Posterior cingulate gyrus (tissue), 11 donors: ENCODE measurements at regions not wholly inside any gene's neighbourhood (a gene's known extent, or its start where the extent isn't known, plus 50 kb on each side); places are given as distances from the start of the nearest gene placed in this dataset.

Experiments used
- DNase-seq, 10 donors: peaks; one replicate each; pipeline versions ENCODE4 v3.0.0 to v3.0.0-alpha.2; 2020 to 2021; ENCODE audit warnings: mixed read lengths in 3 of 10
- intact Hi-C: fragments of 100-400 bp; cut with DNase I; formaldehyde crosslinking; loops from one replicate; pipeline ENCODE4 v1.15.1; 2023

DNA sequence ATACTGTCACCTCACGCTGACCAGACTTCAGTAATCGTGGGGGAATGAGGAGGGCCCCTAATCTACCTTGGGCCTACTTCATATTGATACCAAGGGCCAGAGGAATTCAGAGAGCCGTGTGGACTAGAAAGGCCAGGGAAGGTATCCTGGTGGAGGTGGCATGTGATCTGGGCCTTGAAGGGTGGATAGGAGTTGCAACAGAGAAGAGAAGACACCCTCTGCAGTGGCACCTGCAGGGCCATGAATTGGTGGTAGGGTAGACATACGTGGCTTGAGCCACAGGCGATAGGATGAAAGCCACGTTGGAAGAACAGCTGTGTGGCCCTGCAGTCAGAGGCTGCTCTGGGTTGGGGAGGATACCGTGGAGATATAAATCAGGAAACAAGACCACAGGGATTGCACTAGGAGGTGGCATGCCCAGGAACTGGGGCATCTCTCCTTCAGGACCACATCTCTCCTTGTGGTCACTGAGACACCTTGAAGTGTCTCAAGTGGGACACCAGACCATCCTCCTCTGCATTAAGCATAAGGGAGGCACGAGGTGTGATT lies 141.4 kb downstream of the CYP26B1 start:
- intact Hi-C loops: no loop called here
- DNase-seq: no peak

GRCh38 chr2:72004976-72005375 lies 142.7 kb downstream of the CYP26B1 start:
- no peak for DNase-seq

DNA sequence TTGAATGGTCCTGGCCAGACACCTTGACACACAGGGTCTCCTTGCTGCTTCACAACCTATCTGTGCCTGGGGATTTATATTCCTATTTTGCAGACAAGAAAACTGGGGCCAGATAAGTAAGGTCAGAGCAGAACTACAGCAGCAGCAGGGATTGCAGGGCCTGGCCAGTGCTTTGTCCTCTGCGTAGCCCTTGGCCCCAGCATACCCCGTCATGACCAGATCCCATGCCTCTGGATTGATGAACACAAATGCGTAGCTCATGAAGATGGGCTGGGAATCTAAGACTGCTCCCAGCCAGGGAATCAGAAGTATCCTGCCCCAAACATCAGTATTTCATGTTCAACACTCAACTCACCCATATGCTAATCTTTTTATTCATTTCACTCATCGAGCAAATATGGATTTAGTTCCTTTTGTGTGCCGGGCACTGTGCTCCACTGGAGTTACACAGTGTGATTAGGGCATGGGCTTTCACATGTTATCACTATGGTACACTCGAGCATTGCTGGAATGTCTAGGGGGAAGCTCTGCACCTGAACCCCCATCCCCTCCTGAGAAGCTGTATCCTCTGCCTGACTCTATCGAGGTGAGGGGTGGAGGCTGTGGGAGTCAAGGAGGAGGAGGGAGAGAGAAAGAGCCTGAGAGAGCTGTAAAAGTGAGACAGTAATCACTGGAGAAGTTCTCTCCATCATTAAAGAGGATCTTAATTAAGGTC lies 143.3 kb downstream of the CYP26B1 start:
- intact Hi-C loops: no loop called here
- no peak for DNase-seq

More at GRCh38 chr2:72004976-72005375, 142.7 kb downstream of the CYP26B1 start:
- intact Hi-C loops: no loop called here

- intact Hi-C loops: no loop called here
- no peak for DNase-seq
These were observed 143.9 kb downstream of the CYP26B1 start for GRCh38 chr2:72003796-72004195.

DNA sequence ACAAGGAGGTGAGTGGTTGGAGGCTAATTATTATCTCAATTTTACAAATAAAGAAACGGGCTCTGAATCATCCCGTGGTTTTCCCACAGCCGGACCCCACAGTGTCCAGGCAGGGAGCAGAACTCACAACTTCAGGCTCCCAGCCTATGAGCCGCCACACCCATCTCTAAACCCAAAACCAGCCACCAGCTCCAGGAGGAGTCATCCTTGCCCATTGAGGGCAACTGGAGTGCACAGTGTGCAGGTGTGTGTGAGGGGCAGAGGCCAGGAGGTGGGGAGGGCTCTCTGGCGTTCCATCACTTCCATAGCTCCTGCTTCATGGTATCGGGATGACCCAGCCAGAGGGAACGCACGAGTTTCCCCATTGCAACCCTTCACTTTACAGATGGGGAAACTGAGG lies 144.5 kb downstream of the CYP26B1 start:
- intact Hi-C loops: no loop called here
- no peak for DNase-seq

- intact Hi-C loops: no loop called here
- DNase-seq: no peak
These were observed 145.5 kb downstream of the CYP26B1 start for GRCh38 chr2:72001937-72002690.

DNA sequence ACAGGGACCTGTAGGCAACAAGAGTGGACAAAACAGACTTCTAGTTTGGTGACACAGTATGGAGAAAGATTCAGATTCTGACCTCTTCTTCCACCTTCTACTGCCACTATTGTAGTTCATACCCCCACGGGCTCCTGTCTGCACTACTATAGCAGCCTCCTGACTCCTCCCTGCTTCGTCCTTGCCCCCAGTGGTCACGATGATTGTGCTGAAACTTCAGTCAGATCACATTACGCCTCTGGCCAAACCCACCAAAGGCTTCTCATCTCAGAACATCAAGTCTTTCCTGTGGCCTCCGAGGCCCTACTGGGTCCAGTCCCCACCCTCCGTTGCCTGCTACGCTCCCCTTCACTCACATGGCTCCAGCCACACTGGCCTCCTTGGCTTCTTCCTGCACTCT lies 147.6 kb downstream of the CYP26B1 start:
- intact Hi-C loops: no loop called here
- DNase-seq: no peak

DNA sequence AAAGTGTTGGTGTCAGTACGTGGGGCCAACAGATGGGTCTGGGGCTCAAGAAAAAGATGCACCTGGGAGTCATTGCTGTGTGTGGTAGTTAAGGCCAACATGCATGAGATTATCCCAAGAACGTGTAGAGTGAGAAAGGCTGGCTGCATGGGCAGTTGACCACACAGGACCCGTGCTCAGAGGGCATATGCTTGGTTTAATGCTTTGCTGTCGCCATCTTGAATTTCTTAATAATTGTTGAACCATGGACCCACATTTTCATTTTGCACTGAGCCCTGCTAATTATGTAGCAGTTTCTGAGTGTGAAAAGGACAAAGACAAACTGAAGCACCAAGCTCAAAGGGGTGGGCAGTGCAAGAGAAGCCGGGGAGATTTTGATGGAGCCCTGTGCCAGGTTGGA lies 148.1 kb downstream of the CYP26B1 start:
- DNase-seq: no peak
- intact Hi-C loops: no loop called here

GRCh38 chr2:71997843-71998242 lies 149.8 kb downstream of the CYP26B1 start:
- intact Hi-C loops: no loop called here
- no peak for DNase-seq

DNA sequence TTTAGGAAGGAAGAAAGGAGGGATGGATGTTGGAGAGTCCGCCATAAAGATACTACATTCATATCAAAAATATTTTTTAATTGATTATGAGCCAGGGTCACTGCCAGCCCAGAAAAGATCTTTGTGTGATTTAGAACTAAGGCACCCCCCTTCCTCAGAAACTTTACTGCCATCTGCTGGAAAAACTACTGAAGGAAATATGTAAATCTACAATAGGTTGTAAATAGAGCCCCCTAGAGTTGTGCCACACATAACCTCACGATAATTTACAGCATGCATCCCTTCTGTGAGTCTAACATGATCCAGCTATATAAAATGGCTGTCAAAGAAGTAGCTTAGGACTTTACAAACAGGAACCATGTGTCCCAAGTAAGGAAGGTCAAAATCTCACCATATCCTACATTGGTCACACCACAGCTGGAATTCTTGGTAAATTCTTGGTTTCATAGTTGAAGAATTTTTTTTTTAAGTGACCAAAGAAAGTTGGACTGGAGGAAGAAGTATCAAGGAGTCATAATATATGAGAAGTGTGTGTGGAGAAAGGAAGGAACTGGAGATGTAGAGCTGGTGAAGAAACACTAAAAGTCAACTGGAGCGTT lies 152.5 kb downstream of the CYP26B1 start:
- DNase-seq: no peak
- intact Hi-C loops: no loop called here

DNA sequence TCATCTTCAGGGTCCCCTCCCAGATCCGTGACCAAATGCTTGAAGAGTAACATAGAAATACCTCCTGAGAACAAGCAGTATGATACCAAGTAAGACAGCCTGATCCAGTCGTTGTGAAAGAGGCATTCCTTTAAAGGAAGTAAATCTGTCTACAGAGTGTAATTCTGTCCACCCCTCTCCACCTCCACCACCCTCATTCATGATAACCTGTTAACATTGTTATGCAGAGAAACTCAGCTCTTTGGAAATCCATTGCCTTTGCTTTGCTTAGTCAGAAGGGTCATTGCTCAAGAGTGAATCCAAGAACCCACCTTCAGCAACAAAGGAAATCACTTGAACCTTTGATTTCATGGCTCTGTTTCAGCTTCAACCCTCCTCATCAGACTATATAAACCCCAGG lies 155.6 kb downstream of the CYP26B1 start:
- DNase-seq: no peak
- intact Hi-C loops: no loop called here

GRCh38 chr2:71991397-71991796 lies 156.3 kb downstream of the CYP26B1 start:
- intact Hi-C loops: no loop called here
- no peak for DNase-seq

DNA sequence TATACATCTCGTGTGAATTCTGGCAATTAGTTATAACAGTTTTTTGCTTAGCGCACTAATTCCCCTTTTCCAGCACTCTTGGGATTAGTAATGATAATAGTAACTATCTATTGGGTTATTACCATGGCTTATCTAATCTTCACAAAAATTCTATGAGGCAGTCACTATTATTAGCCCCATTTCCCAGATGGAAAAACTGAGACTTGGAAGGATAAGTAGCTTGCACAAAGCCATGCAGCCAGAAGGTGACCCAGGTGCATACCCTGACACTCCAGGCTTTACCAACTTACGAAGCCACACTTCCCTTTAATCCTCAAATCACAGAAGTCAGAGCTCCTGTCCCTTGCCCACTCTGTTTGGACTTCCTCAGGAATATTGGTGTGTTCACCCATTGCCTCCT lies 156.8 kb downstream of the CYP26B1 start:
- DNase-seq: no peak
- intact Hi-C loops: no loop called here

- DNase-seq: no peak
- intact Hi-C loops: no loop called here
These were observed 157.5 kb downstream of the CYP26B1 start for GRCh38 chr2:71990122-71990521.

DNA sequence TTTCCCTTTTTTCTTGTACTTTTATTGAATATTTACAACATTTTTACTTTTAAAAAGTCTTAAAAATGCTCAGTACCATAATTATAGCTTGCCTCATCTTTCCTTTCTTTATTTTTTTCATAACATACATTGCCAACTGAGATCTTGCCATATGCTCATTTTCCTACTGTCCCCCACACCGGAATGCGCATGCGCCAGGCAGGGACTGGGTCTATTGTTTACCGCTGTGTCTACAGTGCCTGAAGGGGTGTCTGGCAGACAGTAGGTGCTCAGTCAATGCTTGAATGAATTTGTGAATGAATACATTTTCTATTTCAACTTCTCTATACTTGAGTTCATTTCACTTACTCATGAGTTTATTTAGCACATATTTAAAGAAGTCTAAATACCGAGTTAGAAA lies 158.0 kb downstream of the CYP26B1 start:
- intact Hi-C loops: no loop called here
- peak in 1 of 10 donors; percentile 81 for DNase-seq

GRCh38 chr2:71988170-71988569 lies 159.5 kb downstream of the CYP26B1 start:
- no peak for DNase-seq
- intact Hi-C loops: no loop called here

- intact Hi-C loops: no loop called here
- DNase-seq: no peak
These were observed 171.0 kb downstream of the CYP26B1 start for GRCh38 chr2:71976685-71977084.

- intact Hi-C loops: no loop called here
- DNase-seq: no peak
These were observed 172.8 kb downstream of the CYP26B1 start for GRCh38 chr2:71974846-71975245.

DNA sequence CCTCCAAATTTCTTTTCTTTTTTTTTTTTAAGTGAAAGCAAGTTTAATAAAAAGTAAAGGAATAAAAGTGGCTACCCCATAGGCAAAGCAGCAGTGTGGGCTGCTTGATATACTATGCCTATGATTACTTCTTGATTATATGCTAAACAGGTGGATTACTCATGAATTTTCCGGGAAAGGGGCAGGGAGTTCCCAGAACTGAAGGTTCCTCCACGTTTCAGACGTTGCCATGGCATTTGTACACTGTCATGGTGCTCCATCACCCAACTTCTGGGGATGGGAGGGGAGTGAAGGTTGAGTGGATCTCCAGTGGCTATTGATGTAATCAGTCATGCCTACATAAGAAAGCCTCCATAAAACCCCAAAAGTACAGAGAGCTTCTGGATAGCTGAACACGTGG lies 176.2 kb downstream of the CYP26B1 start:
- DNase-seq: no peak
- intact Hi-C loops: no loop called here

- intact Hi-C loops: no loop called here
- no peak for DNase-seq
These were observed 182.1 kb downstream of the CYP26B1 start for GRCh38 chr2:71965530-71965929.

DNA sequence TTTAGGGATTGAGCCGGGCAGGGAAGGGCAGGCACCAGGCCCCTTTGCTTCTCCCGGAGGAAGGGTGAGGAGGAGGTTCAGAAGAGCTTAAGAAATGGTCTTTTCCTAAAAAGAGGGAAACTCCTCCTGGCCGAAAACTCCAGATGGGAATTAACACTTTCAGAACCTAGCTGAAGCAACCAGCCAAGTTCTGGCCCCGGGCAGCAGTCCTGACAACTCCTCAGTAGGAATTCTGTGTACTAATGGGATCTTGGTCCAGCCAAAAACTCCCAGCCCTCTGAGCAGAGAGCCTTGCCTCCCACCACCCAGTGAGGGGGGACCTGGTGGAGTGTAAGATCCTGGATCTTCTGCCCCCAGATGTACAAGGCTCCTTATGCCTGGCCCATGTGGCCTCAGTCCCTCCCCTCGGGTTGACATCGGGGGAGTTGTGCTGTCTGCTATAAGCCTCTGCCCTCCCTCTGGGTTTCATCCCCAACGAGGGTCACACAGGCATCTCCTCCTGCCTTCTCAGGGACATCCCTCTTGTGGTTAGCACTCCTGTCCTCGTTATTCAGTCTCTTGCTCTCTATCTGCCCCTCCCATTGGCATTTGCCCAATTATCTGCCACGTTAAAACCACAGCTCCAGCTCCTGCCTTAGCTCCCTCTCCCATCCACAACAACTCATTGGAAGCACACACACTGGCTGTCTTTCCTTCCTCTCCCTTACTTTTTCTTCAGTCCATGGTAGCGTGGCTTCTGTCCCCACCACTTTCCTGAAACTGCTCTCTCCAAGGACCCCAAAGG lies 184.6 kb downstream of the CYP26B1 start:
- intact Hi-C loops: no loop called here
- DNase-seq: no peak
